Body of pancreas (tissue), 4 donors: ENCODE measurements at regions not wholly inside any gene's neighbourhood (a gene's known extent, or its start where the extent isn't known, plus 50 kb on each side); places are given as distances from the start of the nearest gene placed in this dataset.

ENCODE experiments used
- ATAC-seq: fragments of 150-250 bp; one replicate; pipeline ENCODE4 v1.9.1; 2016
- DNase-seq, 4 donors: peaks; one replicate each; pipeline ENCODE4 v3.0.0-alpha.2; 2019
- H3K27ac ChIP-seq, 4 donors: fragments of 200-600 bp; sonication (generic); 1 replicate in 3 of 4; 2 replicates in 1 of 4; pipeline versions ENCODE4 v1.5.1 to v1.6.1; 2016 to 2019; ENCODE audit warnings: mild to moderate bottlenecking in 1 of 4, mixed read lengths in 1 of 4, moderate library complexity in 1 of 4
- H3K27me3 ChIP-seq, 2 donors: fragments of 200-600 bp; sonication (generic); one replicate each; pipeline ENCODE4 v1.6.0; 2016; ENCODE audit warnings: mild to moderate bottlenecking in 1 of 2
- H3K36me3 ChIP-seq, 2 donors: fragments of 200-600 bp; sonication (generic); replicated peaks in 1 of 2; 2 replicates each; pipeline ENCODE4 v1.5.1; 2016; ENCODE audit warnings: low read depth in 2 of 2; ENCODE audit not compliant: insufficient read depth in 1 of 2
- H3K4me1 ChIP-seq: fragments of 200-600 bp; sonication (generic); one replicate; pipeline ENCODE4 v1.6.0; 2016
- H3K4me3 ChIP-seq, 2 donors: fragments of 200-600 bp; sonication (generic); 1 replicate in 1 of 2; 2 replicates in 1 of 2; pipeline ENCODE4 v1.5.1; 2016 to 2019
- H3K9me3 ChIP-seq, 3 donors: fragments of 200-600 bp; sonication (generic); 1 replicate in 2 of 3; 2 replicates in 1 of 3; pipeline ENCODE4 v1.5.1; 2016
- POLR2A ChIP-seq, 3 donors: fragments of 450-650 bp; IDR thresholded peaks; one replicate each; pipeline ENCODE4 v1.6.1; 2016; ENCODE audit warnings: antibody characterized with exemption in 3 of 3, mild to moderate bottlenecking in 2 of 3
- WGBS, 2 donors: methylation state at CpG; one replicate each; pipeline ENCODE4 v1.1.5; 2017; 5-methylcytosine and 5-hydroxymethylcytosine counted together
- intact Hi-C: fragments of 100-400 bp; cut with DNase I; formaldehyde crosslinking; loops from one replicate; pipeline ENCODE4 v1.15.1; 2023
- TF ChIP-seq, protein P1 (sequence below), 7 experiments: fragments of 450-650 bp in 4 of 7; fragments of 200-600 bp in 3 of 7; sonication (generic) in 3 of 7; IDR thresholded peaks; one replicate each; pipeline ENCODE4 v1.5.1; 2016 to 2019; ENCODE audit warnings: antibody characterized with exemption in 7 of 7

DNA sequence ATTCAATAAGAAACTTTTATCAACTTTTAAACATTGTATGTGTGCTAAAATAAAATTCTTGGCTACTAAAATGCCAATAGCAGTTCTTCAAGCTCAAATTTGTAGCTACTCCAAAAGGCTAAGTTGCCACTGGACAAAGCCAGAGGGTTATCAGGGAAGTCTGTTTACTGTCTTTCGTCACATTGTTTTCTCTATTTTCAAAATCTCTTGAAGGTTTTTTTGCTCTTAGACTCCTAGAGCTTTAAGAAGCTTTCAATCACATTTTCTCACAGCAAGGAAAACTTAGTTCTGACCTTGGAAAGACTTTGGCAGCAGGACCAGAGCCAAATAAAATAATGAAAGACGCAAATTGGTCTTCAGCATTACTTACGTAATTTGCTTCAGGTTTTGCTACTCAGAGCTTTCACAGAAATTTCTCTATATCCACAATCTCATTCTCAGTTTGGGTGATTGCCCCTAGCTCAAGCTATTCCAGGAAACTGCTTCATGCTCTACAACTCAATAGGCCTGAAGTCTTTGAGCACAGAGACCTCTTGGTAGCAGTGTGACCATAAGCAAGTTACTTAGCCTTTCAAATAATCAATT, 257.7 kb downstream of the GABRG2 start:
- H3K4me3 ChIP-seq, result no peak overlapping the region
- ATAC-seq (peak; percentile 33), DNase-seq (no peak)
- TF ChIP-seq, protein P1, sequence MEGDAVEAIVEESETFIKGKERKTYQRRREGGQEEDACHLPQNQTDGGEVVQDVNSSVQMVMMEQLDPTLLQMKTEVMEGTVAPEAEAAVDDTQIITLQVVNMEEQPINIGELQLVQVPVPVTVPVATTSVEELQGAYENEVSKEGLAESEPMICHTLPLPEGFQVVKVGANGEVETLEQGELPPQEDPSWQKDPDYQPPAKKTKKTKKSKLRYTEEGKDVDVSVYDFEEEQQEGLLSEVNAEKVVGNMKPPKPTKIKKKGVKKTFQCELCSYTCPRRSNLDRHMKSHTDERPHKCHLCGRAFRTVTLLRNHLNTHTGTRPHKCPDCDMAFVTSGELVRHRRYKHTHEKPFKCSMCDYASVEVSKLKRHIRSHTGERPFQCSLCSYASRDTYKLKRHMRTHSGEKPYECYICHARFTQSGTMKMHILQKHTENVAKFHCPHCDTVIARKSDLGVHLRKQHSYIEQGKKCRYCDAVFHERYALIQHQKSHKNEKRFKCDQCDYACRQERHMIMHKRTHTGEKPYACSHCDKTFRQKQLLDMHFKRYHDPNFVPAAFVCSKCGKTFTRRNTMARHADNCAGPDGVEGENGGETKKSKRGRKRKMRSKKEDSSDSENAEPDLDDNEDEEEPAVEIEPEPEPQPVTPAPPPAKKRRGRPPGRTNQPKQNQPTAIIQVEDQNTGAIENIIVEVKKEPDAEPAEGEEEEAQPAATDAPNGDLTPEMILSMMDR (IDR thresholded peaks at IDR 0.05), result no peak
- TF ChIP-seq POLR2A (IDR thresholded peaks at IDR 0.05), result no peak
- no peaks in the 10 kb centered on the region for H3K9me3 ChIP-seq
- no peaks in the 10 kb centered on the region for H3K27me3 ChIP-seq
- no peaks in the 10 kb centered on the region for H3K4me1 ChIP-seq
- no peaks in the 10 kb centered on the region for H3K36me3 ChIP-seq
- WGBS, 2 donors, result 15 to 33% methylated on average over 3 of the region's 3 CpGs
- no peak overlapping the region for H3K27ac ChIP-seq
- intact Hi-C loops, result no loop called here

DNA sequence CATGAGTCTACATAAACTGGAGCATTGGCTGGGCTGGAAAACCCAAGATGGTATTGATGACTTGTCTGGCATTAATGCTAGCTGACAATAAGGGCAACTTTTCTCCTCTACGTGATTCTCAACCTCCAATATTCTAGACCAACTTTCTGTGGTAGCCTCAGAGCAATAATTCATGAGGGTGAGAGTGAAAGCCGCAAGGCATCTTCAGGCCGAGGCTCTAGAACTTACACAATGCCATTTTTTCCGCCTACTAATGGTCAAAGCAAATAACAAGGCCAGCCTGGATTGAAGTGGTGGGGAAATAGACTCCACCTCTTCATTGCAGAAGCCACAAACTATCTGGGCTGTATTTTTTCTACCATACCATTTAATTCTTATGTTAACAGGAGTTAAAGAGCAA, 267.4 kb downstream of the GABRG2 start:
- H3K27me3 ChIP-seq, result no peaks in the 10 kb centered on the region
- H3K4me1 ChIP-seq, result no peaks in the 10 kb centered on the region
- intact Hi-C loops, result no loop called here
- no peak overlapping the region for H3K4me3 ChIP-seq
- H3K36me3 ChIP-seq, result no peaks in the 10 kb centered on the region
- TF ChIP-seq, protein P1 (IDR thresholded peaks at IDR 0.05), result no peak
- TF ChIP-seq POLR2A (IDR thresholded peaks at IDR 0.05), result no peak
- DNase-seq, result no peak
- ATAC-seq, result no peak
- 64 to 75% methylated on average over 4 of the region's 4 CpGs for WGBS, 2 donors
- no peaks in the 10 kb centered on the region for H3K9me3 ChIP-seq
- no peak overlapping the region for H3K27ac ChIP-seq

DNA sequence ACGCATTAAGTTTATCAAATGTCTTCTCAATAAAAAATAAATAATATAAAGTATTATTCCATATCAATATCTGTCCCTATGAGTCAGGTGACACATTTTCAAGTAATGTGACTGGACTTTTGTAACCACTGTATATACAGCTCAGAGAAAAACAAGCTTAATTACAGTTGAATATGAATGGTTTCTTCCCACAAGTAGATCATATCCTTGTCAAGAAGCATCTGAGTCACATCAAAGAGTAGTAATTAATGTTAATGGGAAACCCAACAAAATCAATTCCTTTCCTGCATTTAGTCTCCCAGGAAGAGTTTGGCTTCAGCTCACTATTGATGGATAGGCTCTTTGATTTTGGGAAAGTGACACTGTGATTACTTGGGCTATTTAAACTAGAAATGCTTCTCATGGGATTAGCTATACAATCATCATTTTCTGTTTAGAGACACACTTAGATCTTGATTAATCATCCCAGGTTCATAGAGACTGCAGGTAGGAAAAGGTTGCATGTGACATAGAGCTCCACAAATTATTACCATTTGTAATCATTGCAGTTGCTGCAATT, 292.9 kb downstream of the GABRG2 start:
- Histone ChIP-seq H3K27me3 (no peaks in the 10 kb centered on the region), H3K4me3 (no peak overlapping the region), H3K36me3 (no peaks in the 10 kb centered on the region), H3K27ac (no peak overlapping the region), H3K9me3 (no peaks in the 10 kb centered on the region), H3K4me1 (no peaks in the 10 kb centered on the region)
- intact Hi-C loops, result no loop called here
- DNase-seq, result no peak
- no peak for ATAC-seq
- TF ChIP-seq, protein P1 (IDR thresholded peaks at IDR 0.05), result no peak
- 66 to 72% methylated on average over 1 of the region's 1 CpG for WGBS, 2 donors

DNA sequence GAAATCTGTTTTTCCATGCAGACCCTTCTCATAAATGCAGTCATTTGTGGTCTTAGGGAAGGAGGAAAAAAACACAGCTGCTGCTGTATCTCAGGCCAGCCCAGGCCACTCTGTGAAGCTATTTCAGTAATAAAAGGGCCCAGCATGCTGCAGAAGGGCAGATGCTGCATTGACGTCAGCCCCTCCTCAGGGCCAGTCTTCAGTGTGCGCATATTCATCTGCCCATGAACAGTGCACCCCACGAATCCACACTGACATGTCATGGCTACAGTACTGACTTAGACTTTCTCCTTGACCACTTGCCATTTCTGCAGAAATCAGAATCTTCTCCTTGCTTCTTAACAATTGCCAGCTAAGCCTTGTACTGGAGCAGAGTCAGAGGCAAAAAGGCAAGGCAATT, 304.7 kb downstream of the GABRG2 start:
- Histone ChIP-seq H3K4me1 (no peaks in the 10 kb centered on the region), H3K36me3 (no peaks in the 10 kb centered on the region), H3K27ac (no peak overlapping the region), H3K4me3 (no peak overlapping the region), H3K9me3 (no peaks in the 10 kb centered on the region), H3K27me3 (no peaks in the 10 kb centered on the region)
- intact Hi-C loops, result no loop called here
- TF ChIP-seq, protein P1 (IDR thresholded peaks at IDR 0.05), result no peak
- TF ChIP-seq POLR2A (IDR thresholded peaks at IDR 0.05), result no peak
- 49 to 51% methylated on average over 3 of the region's 3 CpGs for whole genome bisulfite sequencing, 2 donors
- no peak for DNase-seq
- no peak for ATAC-seq

DNA sequence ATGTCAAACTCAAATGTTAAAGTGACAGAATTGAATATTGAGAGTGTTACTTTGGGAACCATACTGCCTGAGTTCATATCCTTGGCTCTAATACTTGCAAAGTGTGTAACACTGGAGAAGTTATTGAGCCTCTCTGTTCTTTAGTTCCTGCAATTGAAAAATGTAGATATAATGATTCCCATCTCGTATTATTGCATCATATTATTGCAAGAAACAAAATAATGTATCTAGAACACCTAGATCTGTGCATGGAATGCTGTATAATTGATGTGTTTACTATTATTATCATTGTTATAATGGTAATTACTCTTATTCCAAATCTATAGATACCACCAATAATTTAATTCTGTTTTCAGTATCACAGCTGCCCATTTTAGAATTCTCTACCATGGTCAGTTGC, 310.3 kb downstream of the GABRG2 start:
- no peak for DNase-seq
- 20 to 23% methylated on average over 1 of the region's 1 CpG for WGBS, 2 donors
- H3K4me3 ChIP-seq, result no peak overlapping the region
- no peaks in the 10 kb centered on the region for H3K27me3 ChIP-seq
- TF ChIP-seq, protein P1 (IDR thresholded peaks at IDR 0.05), result no peak
- TF ChIP-seq POLR2A (IDR thresholded peaks at IDR 0.05), result no peak
- no peaks in the 10 kb centered on the region for H3K36me3 ChIP-seq
- no peaks in the 10 kb centered on the region for H3K9me3 ChIP-seq
- no peaks in the 10 kb centered on the region for H3K4me1 ChIP-seq
- no peak for ATAC-seq
- H3K27ac ChIP-seq, result no peak overlapping the region
- intact Hi-C loops, result no loop called here
